Brain microvascular endothelial cell (primary cell): ENCODE measurements at regions not wholly inside any gene's neighbourhood (a gene's known extent, or its start where the extent isn't known, plus 50 kb on each side); places are given as distances from the start of the nearest gene placed in this dataset.
A peak's percentile ranks its signal among the peaks of the same experiment; 100 is the strongest.
"Not testable (repeated sequence)": the region's sequence is repeated elsewhere in the genome, so short reads cannot be mapped to it uniquely, and the experiment has no call there.

ENCODE experiments used
- DNase-seq: peaks from one replicate; pipeline ENCODE4 v3.0.0-alpha.2; 2020
- H3K27ac ChIP-seq: fragments of 250-450 bp; sonication (Bioruptor Pico); 2 replicates; pipeline ENCODE4 v1.5.1; 2020; ENCODE audit warnings: mild to moderate bottlenecking, moderate library complexity
- H3K27me3 ChIP-seq: fragments of 250-450 bp; sonication (Bioruptor Pico); replicated peaks from 2 replicates; pipeline ENCODE4 v1.5.1; 2020; ENCODE audit warnings: mild to moderate bottlenecking
- H3K36me3 ChIP-seq: fragments of 250-450 bp; sonication (Bioruptor Pico); replicated peaks from 2 replicates; pipeline ENCODE4 v1.5.1; 2020; ENCODE audit warnings: mild to moderate bottlenecking
- H3K4me3 ChIP-seq: 2 replicates; pipeline ENCODE4 v1.5.1; 2011; ENCODE audit warnings: low read depth, mild to moderate bottlenecking, control low read depth, low read length, moderate library complexity
- in situ Hi-C: cut with HindIII; loops from 2 replicates; pipeline ENCODE4 v1.10.0; 2017; ENCODE audit warnings: low sequenced_read_pairs, low pct_ligation_motif_present
- TF ChIP-seq, protein P1 (sequence below): IDR thresholded peaks from 2 replicates; pipeline ENCODE4 v1.5.1; 2011; ENCODE audit warnings: low read depth, mild to moderate bottlenecking, moderate library complexity, low read length, control low read depth, inconsistent platforms; ENCODE audit errors: missing control alignments

DNA sequence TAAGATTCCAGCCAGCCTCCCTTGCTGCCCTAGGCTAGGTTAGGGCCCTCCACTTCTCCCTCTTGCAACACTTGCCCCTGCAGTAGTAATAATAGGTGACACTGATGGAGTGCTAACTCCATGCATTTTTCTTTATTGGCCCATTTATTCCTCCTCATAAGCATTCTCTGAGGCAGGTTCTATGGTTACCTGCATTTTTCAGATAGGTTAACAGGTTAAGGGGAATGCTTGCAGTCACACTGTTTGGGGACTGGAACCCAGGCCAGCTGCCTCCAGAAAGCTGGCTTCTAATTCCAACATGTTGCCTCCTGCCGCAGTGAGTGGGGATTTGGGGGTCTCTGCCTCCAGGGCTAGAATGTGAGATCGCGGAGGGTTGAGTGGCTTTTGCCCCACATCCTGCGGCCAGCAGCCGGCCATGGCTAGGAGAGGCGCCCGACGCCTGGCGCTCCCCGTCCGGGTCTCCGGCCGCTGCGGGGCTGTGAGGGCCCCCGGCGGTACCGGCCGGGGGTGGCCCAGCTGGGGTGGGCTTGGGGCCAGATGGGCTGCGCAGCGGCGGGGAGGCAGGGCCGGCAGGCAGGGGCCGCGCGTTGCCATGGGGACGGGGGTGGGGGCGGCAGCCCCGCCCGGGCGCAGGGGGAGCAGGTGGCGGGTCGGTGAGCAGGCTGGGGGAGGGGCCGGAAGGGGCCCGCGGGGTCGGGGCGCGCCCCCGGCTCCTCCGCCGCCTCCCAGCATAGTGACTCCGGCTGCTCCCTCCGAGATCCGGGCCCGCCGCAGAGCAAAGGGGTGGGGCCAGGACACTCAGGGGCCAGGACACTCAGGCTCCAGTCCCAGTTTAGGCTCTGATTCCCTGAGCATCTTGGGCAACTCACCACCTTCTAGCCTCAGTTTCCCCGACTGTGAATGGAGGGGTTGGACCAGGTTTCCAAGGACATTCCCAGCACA, 68.4 kb upstream of the SSBP3 start:
- Histone ChIP-seq H3K27ac (no peak overlapping the region), H3K36me3 (no peaks in the 10 kb centered on the region), H3K4me3 (no peak overlapping the region), H3K27me3 (peaks cover 24% of the 10 kb centered on the region)
- in situ Hi-C loops = loop anchor here (25.0 kb wide), 1 partner anchor 187 kb away; no protein-coding TSS in a partner anchor
- DNase-seq = no peak
- TF ChIP-seq, protein P1, sequence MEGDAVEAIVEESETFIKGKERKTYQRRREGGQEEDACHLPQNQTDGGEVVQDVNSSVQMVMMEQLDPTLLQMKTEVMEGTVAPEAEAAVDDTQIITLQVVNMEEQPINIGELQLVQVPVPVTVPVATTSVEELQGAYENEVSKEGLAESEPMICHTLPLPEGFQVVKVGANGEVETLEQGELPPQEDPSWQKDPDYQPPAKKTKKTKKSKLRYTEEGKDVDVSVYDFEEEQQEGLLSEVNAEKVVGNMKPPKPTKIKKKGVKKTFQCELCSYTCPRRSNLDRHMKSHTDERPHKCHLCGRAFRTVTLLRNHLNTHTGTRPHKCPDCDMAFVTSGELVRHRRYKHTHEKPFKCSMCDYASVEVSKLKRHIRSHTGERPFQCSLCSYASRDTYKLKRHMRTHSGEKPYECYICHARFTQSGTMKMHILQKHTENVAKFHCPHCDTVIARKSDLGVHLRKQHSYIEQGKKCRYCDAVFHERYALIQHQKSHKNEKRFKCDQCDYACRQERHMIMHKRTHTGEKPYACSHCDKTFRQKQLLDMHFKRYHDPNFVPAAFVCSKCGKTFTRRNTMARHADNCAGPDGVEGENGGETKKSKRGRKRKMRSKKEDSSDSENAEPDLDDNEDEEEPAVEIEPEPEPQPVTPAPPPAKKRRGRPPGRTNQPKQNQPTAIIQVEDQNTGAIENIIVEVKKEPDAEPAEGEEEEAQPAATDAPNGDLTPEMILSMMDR = no peak

DNA sequence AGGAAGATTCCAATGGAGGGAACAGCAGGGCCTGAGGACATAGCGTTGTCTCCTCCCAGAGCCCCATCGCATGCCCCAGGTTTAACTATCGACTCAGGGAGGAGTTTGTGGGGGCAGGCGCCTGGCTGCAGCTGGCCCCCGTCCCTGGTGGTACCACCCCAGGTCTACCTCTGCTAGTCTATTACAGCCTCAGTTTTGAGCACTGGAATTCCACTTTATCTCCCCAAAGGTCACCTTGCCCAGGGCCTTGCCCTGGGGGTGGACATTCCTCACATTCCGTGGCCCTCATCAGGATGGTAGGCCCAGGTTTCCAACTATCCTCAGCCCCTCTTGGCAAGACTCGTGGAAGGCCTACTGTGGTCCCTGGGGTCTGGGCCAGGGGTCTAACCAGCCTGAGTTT, 65.4 kb upstream of the SSBP3 start:
- Histone ChIP-seq H3K27me3 (peaks cover 23% of the 10 kb centered on the region), H3K36me3 (no peaks in the 10 kb centered on the region), H3K27ac (no peak overlapping the region), H3K4me3 (no peak overlapping the region)
- in situ Hi-C loops = no loop called here
- TF ChIP-seq, protein P1 = no peak
- DNase-seq = no peak

DNA sequence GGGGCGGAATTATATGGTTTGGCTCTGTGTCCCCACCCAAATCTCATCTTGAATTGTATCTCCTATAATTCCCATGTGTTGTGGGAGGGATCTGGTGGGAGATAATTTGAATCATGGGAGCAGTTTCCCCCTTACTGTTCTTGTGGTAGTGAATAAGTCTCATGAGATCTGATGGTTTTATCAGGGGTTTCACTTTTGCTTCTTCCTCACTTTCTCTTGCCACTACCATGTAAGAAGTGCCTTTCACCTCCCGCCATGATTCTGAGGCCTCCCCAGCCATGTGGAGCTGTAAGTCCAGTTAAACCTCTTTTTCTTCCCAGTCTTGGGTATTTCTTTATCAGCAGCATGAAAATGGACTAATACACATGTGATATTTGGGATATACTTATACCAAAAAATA, 63.2 kb upstream of the SSBP3 start:
- H3K27me3 ChIP-seq, H3K27ac ChIP-seq, DNase-seq, H3K36me3 ChIP-seq, H3K4me3 ChIP-seq, in situ Hi-C loops: not testable (repeated sequence)

DNA sequence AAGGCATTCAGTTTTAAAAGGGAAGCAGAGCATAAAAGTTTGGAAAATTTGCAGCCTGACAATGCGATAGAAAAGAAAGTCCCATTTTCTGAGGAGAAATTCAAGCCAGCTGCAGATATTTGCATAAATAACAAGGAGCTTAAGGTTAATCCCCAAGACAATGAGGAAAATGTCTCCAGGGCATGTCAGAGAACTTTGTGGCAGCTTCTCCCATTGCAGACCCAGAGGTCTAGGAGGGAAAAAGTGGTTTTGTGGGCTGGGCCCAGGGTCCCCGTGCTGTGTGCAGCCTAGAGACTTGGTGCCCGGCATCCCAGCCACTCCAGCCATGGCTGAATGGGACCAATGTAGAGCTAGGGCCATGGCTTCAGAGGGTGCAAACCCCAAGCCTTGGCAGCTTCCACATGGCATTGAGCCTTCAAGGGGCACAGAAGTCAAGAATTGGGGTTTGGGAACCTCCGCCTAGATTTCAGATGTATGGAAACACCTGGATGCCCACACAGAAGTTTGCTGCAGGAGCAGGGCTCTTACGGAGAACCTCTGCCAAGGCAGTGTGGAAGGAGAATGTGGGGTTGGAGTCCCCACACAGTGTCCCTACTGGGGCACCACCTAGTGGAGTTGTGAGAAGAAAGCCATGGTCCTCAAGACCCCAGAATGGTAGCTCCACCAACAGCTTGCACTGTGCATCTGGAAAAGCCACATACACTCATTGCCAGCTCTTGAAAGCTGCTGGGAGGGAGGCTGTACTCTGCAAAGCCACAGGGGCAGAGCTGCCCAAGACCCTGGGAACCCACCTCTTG, 62.3 kb upstream of the SSBP3 start:
- H3K4me3 ChIP-seq, in situ Hi-C loops, H3K27ac ChIP-seq, DNase-seq, H3K36me3 ChIP-seq, H3K27me3 ChIP-seq: not testable (repeated sequence)
- TF ChIP-seq, protein P1 = peak; percentile 37

DNA sequence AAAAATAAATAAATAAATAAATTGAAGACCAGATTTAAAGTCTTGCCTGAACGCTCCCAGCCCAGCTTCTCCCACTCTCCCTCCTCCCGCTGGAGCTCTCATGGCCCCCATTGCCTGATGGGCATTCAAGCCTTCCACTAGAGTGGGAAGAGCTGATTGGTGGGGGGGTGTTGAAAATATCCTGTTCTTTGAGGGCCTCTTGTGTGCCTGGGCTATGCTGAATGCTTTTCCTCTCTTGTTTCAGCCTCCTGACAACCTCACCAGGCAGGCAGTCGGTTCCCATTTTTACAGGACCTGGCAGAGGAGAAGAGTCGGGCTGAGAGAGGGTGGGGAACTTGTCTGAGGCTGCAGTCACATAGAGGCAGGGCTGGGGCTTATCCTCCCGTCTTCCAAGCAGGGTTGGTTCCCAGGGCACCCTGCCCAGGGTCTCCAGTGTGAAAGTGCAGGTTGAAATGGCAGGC, 59.2 kb upstream of the SSBP3 start:
- Histone ChIP-seq H3K27ac (no peak overlapping the region), H3K36me3 (no peaks in the 10 kb centered on the region), H3K4me3 (no peak overlapping the region), H3K27me3 (no peaks in the 10 kb centered on the region)
- TF ChIP-seq, protein P1 = no peak
- in situ Hi-C loops = no loop called here
- DNase-seq = no peak
